WTC11 (cell line): ENCODE measurements at regions not wholly inside any gene's neighbourhood (a gene's known extent, or its start where the extent isn't known, plus 50 kb on each side); places are given as distances from the start of the nearest gene placed in this dataset.

ENCODE experiments used
- ATAC-seq: fragments of 200-7000 bp; cut with Tn5 transposase; 2 replicates; pipeline ENCODE4 v1.10.0; 2021; ENCODE audit warnings: mild to moderate bottlenecking, moderate library complexity
- CTCF ChIA-PET: fragments of 300-600 bp; sonication (Branson Sonifier 250); formaldehyde crosslinking; loops from one replicate; lab custom pipeline; 2021; ENCODE audit warnings: antibody characterized with exemption; lab: Charles Lee
- POLR2A ChIA-PET: fragments of 350-600 bp; sonication (Branson Sonifier 250); formaldehyde crosslinking; loops from one replicate; lab custom pipeline; 2021; ENCODE audit warnings: antibody characterized with exemption; lab: Charles Lee
- DNase-seq: peaks from one replicate; pipeline ENCODE4 v3.0.0; 2021; ENCODE audit warnings: low spot score
- H3K27ac Mint-ChIP-seq: 2 replicates; pipeline ENCODE4 v1.8.0; 2021; ENCODE audit warnings: mixed read lengths
- H3K27me3 Mint-ChIP-seq: 2 replicates; pipeline ENCODE4 v1.8.0; 2021; ENCODE audit warnings: low read depth, mild to moderate bottlenecking, moderate library complexity, mixed read lengths
- H3K36me3 Mint-ChIP-seq: 2 replicates; pipeline ENCODE4 v1.8.0; 2021; ENCODE audit warnings: mixed read lengths
- H3K4me1 Mint-ChIP-seq: 2 replicates; pipeline ENCODE4 v1.8.0; 2022; ENCODE audit warnings: mixed read lengths
- H3K4me3 Mint-ChIP-seq: 2 replicates; pipeline ENCODE4 v1.8.0; 2021; ENCODE audit warnings: mild to moderate bottlenecking, moderate library complexity, mixed read lengths
- H3K9me3 Mint-ChIP-seq: 2 replicates; pipeline ENCODE4 v1.8.0; 2021; ENCODE audit warnings: mixed read lengths
- CBFB ChIP-seq: sonication (generic); formaldehyde crosslinking; IDR thresholded peaks from 2 replicates; pipeline ENCODE4 v1.8.1; 2022; ENCODE audit warnings: mild to moderate bottlenecking, low read depth, missing genetic modification reagents
- GABPB1 ChIP-seq: sonication (generic); formaldehyde crosslinking; IDR thresholded peaks from 2 replicates; pipeline ENCODE4 v1.8.1; 2023; ENCODE audit warnings: mild to moderate bottlenecking, missing genetic modification reagents
- IRF1 ChIP-seq: sonication (generic); formaldehyde crosslinking; IDR thresholded peaks from 2 replicates; pipeline ENCODE4 v1.8.0; 2023; ENCODE audit warnings: missing genetic modification reagents
- JAZF1 ChIP-seq: fragments of 250-450 bp; sonication (Bioruptor Pico); IDR thresholded peaks from 2 replicates; pipeline ENCODE4 v1.9.0; 2021; ENCODE audit warnings: moderate library complexity, mild to moderate bottlenecking, inconsistent platforms
- MAX ChIP-seq: sonication (generic); formaldehyde crosslinking; IDR thresholded peaks from 2 replicates; pipeline ENCODE4 v1.8.0; 2022; ENCODE audit warnings: mild to moderate bottlenecking, missing genetic modification reagents
- MXD4 ChIP-seq: fragments of 250-450 bp; sonication (Bioruptor Pico); IDR thresholded peaks from 2 replicates; pipeline ENCODE4 v1.8.0; 2021; ENCODE audit warnings: mild to moderate bottlenecking, moderate library complexity, borderline replicate concordance
- MYBL2 ChIP-seq: sonication (generic); formaldehyde crosslinking; IDR thresholded peaks from 2 replicates; pipeline ENCODE4 v1.8.1; 2023; ENCODE audit warnings: mild to moderate bottlenecking, moderate library complexity, missing genetic modification reagents
- NFE2L1 ChIP-seq: sonication (generic); formaldehyde crosslinking; IDR thresholded peaks from 2 replicates; pipeline ENCODE4 v1.8.1; 2023; ENCODE audit warnings: missing genetic modification reagents
- RELA ChIP-seq: sonication (generic); formaldehyde crosslinking; IDR thresholded peaks from 2 replicates; pipeline ENCODE4 v1.8.1; 2022; ENCODE audit warnings: missing genetic modification reagents, mild to moderate bottlenecking, borderline replicate concordance
- RORB ChIP-seq: fragments of 250-450 bp; sonication (Bioruptor Pico); IDR thresholded peaks from 2 replicates; pipeline ENCODE4 v1.9.0; 2021; ENCODE audit warnings: mild to moderate bottlenecking
- TCF7 ChIP-seq: sonication (generic); formaldehyde crosslinking; IDR thresholded peaks from 2 replicates; pipeline ENCODE4 v1.8.0; 2022; ENCODE audit warnings: mild to moderate bottlenecking, low read depth, missing genetic modification reagents, moderate library complexity
- ZMAT4 ChIP-seq: fragments of 250-450 bp; sonication (Bioruptor Pico); IDR thresholded peaks from 2 replicates; pipeline ENCODE4 v1.9.0; 2021; ENCODE audit warnings: mild to moderate bottlenecking
- ZNF317 ChIP-seq: sonication (generic); formaldehyde crosslinking; IDR thresholded peaks from 2 replicates; pipeline ENCODE4 v1.8.1; 2023; ENCODE audit warnings: low read depth, mild to moderate bottlenecking, moderate library complexity, missing genetic modification reagents, borderline replicate concordance
- ZNF396 ChIP-seq: fragments of 250-450 bp; sonication (Bioruptor Pico); IDR thresholded peaks from 2 replicates; pipeline ENCODE4 v1.8.0; 2021; ENCODE audit warnings: mild to moderate bottlenecking, moderate library complexity, borderline replicate concordance
- TF ChIP-seq, protein P1 (sequence below): fragments of 250-450 bp; sonication (Bioruptor Pico); IDR thresholded peaks from 2 replicates; pipeline ENCODE4 v1.9.0; 2021; ENCODE audit warnings: mild to moderate bottlenecking
- TF ChIP-seq, protein P2 (sequence below): fragments of 200-600 bp; IDR thresholded peaks from 2 replicates; pipeline ENCODE4 v1.8.0; 2022; ENCODE audit warnings: antibody characterized with exemption
- TF ChIP-seq, protein P3 (sequence below): sonication (generic); formaldehyde crosslinking; IDR thresholded peaks from 2 replicates; pipeline ENCODE4 v1.8.1; 2022; ENCODE audit warnings: mild to moderate bottlenecking, missing genetic modification reagents, moderate library complexity, borderline replicate concordance
- TF ChIP-seq, protein P4 (sequence below): sonication (generic); formaldehyde crosslinking; IDR thresholded peaks from 2 replicates; pipeline ENCODE4 v1.8.0; 2022; ENCODE audit warnings: missing genetic modification reagents

DNA sequence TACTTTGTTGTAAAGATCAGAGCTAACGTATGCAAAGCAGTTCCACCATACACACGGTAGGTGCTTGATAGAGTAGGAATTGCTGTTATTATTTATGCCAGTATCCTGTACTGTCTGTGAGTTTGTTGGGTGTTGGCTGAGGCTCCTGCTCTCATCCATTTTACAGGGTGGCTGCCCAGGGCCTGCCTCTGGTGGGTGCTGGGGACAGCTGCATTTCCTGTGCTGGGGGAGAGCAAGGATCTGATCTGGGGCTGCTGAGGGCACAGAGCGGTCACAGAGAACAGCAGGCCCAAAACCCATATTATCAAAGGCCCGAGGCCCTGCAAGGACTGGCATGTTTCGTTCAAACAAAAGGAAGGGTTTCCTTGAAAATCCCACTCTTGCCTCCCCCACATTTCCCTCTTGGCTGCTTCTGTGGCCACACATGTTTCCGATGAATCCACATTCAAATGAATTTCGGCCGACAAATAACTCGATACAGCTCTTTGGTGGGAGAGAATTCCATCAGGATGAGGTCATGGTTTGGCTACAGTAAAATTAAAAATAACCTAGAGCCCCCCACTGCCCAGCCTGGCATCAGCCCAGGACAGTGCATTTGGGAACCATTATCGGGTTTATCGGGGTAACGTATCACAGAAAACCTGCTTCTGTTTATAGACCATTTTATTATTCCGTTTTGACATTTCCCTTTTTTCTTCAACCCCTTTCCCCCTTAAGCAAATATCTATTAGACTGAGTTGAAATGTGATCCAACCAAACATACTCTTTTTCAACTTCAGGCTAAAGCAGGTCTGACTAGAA lies 143.4 kb downstream of the CYRIA start (continued):
- TF ChIP-seq, protein P1, sequence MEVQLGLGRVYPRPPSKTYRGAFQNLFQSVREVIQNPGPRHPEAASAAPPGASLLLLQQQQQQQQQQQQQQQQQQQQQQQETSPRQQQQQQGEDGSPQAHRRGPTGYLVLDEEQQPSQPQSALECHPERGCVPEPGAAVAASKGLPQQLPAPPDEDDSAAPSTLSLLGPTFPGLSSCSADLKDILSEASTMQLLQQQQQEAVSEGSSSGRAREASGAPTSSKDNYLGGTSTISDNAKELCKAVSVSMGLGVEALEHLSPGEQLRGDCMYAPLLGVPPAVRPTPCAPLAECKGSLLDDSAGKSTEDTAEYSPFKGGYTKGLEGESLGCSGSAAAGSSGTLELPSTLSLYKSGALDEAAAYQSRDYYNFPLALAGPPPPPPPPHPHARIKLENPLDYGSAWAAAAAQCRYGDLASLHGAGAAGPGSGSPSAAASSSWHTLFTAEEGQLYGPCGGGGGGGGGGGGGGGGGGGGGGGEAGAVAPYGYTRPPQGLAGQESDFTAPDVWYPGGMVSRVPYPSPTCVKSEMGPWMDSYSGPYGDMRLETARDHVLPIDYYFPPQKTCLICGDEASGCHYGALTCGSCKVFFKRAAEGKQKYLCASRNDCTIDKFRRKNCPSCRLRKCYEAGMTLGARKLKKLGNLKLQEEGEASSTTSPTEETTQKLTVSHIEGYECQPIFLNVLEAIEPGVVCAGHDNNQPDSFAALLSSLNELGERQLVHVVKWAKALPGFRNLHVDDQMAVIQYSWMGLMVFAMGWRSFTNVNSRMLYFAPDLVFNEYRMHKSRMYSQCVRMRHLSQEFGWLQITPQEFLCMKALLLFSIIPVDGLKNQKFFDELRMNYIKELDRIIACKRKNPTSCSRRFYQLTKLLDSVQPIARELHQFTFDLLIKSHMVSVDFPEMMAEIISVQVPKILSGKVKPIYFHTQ: no peak
- TF ChIP-seq MAX (CRISPR knock-in tag) (no peak), IRF1 (CRISPR knock-in tag) (no peak), GABPB1 (CRISPR knock-in tag) (no peak), ZNF396 (no peak), MYBL2 (CRISPR knock-in tag) (no peak)
- TF ChIP-seq, protein P2, sequence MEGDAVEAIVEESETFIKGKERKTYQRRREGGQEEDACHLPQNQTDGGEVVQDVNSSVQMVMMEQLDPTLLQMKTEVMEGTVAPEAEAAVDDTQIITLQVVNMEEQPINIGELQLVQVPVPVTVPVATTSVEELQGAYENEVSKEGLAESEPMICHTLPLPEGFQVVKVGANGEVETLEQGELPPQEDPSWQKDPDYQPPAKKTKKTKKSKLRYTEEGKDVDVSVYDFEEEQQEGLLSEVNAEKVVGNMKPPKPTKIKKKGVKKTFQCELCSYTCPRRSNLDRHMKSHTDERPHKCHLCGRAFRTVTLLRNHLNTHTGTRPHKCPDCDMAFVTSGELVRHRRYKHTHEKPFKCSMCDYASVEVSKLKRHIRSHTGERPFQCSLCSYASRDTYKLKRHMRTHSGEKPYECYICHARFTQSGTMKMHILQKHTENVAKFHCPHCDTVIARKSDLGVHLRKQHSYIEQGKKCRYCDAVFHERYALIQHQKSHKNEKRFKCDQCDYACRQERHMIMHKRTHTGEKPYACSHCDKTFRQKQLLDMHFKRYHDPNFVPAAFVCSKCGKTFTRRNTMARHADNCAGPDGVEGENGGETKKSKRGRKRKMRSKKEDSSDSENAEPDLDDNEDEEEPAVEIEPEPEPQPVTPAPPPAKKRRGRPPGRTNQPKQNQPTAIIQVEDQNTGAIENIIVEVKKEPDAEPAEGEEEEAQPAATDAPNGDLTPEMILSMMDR: no peak
- TF ChIP-seq, all 79 proteins: peak for 0

GRCh38 chr2:16520891-16521290 lies 144.7 kb downstream of the CYRIA start:
- H3K9me3 Mint-ChIP-seq: no peaks in the 10 kb centered on the region
- POLR2A ChIA-PET: no interaction called here
- H3K4me3 Mint-ChIP-seq: no peak overlapping the region

More at GRCh38 chr2:16520891-16521290, 144.7 kb downstream of the CYRIA start:
- Mint-ChIP-seq H3K4me1 (peaks cover 15% of the 10 kb centered on the region), H3K27me3 (peaks cover 3% of the 10 kb centered on the region; the same call in 1 of the 2 replicates), H3K27ac (no peak overlapping the region), H3K36me3 (no peaks in the 10 kb centered on the region)
- DNase-seq (no peak), ATAC-seq (no peak)
- CTCF ChIA-PET: interaction anchor here (0.8 kb wide), 1 partner anchor 88 kb away, joined by 3 read pairs; no protein-coding TSS in a partner anchor
- TF ChIP-seq RELA (CRISPR knock-in tag): no peak
- TF ChIP-seq ZMAT4 (CRISPR knock-in tag): no peak
- no peak for TF ChIP-seq GABPB1 (CRISPR knock-in tag)
- TF ChIP-seq, protein P3, sequence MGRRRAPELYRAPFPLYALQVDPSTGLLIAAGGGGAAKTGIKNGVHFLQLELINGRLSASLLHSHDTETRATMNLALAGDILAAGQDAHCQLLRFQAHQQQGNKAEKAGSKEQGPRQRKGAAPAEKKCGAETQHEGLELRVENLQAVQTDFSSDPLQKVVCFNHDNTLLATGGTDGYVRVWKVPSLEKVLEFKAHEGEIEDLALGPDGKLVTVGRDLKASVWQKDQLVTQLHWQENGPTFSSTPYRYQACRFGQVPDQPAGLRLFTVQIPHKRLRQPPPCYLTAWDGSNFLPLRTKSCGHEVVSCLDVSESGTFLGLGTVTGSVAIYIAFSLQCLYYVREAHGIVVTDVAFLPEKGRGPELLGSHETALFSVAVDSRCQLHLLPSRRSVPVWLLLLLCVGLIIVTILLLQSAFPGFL (CRISPR knock-in tag): no peak
- no peak for TF ChIP-seq ZNF317 (CRISPR knock-in tag)
- no peak for TF ChIP-seq MXD4 (CRISPR knock-in tag)
- TF ChIP-seq NFE2L1 (CRISPR knock-in tag): no peak
- TF ChIP-seq CBFB (CRISPR knock-in tag): no peak
- no peak for TF ChIP-seq JAZF1 (CRISPR knock-in tag)
- TF ChIP-seq TCF7 (CRISPR knock-in tag): no peak
- TF ChIP-seq RORB: no peak
- TF ChIP-seq, protein P4, sequence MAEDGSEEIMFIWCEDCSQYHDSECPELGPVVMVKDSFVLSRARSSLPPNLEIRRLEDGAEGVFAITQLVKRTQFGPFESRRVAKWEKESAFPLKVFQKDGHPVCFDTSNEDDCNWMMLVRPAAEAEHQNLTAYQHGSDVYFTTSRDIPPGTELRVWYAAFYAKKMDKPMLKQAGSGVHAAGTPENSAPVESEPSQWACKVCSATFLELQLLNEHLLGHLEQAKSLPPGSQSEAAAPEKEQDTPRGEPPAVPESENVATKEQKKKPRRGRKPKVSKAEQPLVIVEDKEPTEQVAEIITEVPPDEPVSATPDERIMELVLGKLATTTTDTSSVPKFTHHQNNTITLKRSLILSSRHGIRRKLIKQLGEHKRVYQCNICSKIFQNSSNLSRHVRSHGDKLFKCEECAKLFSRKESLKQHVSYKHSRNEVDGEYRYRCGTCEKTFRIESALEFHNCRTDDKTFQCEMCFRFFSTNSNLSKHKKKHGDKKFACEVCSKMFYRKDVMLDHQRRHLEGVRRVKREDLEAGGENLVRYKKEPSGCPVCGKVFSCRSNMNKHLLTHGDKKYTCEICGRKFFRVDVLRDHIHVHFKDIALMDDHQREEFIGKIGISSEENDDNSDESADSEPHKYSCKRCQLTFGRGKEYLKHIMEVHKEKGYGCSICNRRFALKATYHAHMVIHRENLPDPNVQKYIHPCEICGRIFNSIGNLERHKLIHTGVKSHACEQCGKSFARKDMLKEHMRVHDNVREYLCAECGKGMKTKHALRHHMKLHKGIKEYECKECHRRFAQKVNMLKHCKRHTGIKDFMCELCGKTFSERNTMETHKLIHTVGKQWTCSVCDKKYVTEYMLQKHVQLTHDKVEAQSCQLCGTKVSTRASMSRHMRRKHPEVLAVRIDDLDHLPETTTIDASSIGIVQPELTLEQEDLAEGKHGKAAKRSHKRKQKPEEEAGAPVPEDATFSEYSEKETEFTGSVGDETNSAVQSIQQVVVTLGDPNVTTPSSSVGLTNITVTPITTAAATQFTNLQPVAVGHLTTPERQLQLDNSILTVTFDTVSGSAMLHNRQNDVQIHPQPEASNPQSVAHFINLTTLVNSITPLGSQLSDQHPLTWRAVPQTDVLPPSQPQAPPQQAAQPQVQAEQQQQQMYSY: no peak
